ENCODE measurements at regions not wholly inside any gene's neighbourhood (a gene's known extent, or its start where the extent isn't known, plus 50 kb on each side); places are given as distances from the start of the nearest gene placed in this dataset.

DNA sequence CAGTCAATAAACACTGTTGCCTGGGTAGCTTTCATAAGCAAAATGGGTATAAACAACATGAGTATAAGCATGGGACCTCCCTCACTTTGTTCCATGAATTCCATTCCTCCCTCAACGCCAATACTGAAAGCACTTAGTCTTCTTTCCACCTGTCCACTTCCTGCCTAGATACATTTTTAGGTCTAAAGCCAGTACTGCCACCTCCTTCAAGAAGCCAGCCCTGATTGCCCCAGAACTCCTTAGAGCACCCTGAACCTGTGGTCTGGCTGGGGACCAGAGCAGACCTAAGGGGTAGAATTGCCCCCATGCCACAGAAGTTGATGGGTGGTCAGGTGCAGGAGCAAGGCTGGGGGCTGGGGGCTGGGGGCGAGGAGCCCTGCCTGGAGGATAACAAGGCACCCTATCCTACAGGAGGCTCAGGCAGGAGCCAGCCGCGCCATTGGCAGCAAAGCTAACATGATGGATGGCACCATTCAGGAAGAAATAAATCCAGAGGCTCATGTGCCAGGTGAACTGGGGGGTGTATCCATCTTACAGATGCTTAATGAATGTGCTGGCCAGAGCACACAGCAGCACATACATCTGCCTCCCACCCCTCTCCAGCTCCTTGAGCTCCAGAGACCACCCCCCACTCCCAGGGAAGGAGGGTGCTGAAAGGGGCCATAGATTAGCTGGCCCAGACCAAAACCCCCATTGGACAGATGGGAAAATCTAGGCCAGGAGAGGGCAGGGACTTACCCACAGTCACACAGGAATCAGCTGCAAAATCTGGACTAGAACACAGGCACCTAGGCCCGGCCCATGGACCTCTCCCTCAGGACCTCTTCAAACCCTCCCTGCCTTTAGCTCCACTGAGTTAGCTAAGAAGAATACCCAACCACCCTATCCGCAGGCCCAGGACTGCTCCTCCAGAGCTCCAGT lies 113.8 kb upstream of the LINGO1 start:
- TF ChIP-seq, protein P1, sequence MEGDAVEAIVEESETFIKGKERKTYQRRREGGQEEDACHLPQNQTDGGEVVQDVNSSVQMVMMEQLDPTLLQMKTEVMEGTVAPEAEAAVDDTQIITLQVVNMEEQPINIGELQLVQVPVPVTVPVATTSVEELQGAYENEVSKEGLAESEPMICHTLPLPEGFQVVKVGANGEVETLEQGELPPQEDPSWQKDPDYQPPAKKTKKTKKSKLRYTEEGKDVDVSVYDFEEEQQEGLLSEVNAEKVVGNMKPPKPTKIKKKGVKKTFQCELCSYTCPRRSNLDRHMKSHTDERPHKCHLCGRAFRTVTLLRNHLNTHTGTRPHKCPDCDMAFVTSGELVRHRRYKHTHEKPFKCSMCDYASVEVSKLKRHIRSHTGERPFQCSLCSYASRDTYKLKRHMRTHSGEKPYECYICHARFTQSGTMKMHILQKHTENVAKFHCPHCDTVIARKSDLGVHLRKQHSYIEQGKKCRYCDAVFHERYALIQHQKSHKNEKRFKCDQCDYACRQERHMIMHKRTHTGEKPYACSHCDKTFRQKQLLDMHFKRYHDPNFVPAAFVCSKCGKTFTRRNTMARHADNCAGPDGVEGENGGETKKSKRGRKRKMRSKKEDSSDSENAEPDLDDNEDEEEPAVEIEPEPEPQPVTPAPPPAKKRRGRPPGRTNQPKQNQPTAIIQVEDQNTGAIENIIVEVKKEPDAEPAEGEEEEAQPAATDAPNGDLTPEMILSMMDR (IDR thresholded peaks at IDR 0.05): no peak
- no peak for TF ChIP-seq POLR2A (IDR thresholded peaks at IDR 0.05)

Data from heart left ventricle (tissue), 13 donors.